ENCODE measurements at regions not wholly inside any gene's neighbourhood (a gene's known extent, or its start where the extent isn't known, plus 50 kb on each side); places are given as distances from the start of the nearest gene placed in this dataset.

- H3K36me3 Mint-ChIP-seq (ENCODE audit: low read depth), result peaks cover 2% of the 10 kb centered on the region
- peaks cover 5% of the 10 kb centered on the region for H3K9me3 Mint-ChIP-seq
- no peaks in the 10 kb centered on the region for H3K4me1 Mint-ChIP-seq
- H3K4me3 Mint-ChIP-seq, result no peak overlapping the region
- no peaks in the 10 kb centered on the region for H3K27me3 Mint-ChIP-seq (ENCODE audit: low read depth)
- TF ChIP-seq CTCF (conservative IDR thresholded peaks at IDR 0.05), result no peak
- no peak for DNase-seq (ENCODE audit: low read depth, low spot score)
- no peak overlapping the region for H3K27ac Mint-ChIP-seq (ENCODE audit: unreplicated experiment)
Measured at GRCh38 chr4:28469886-28470285, 1609.2 kb downstream of the STIM2 start.

- H3K4me3 Mint-ChIP-seq, result no peak overlapping the region
- peaks cover 10% of the 10 kb centered on the region for H3K9me3 Mint-ChIP-seq
- H3K27ac Mint-ChIP-seq (ENCODE audit: unreplicated experiment), result no peak overlapping the region
- H3K27me3 Mint-ChIP-seq (ENCODE audit: low read depth), result no peaks in the 10 kb centered on the region
- peaks cover 5% of the 10 kb centered on the region for H3K36me3 Mint-ChIP-seq (ENCODE audit: low read depth)
- peaks cover 34% of the 10 kb centered on the region for H3K4me1 Mint-ChIP-seq
- TF ChIP-seq CTCF (conservative IDR thresholded peaks at IDR 0.05), result no peak
- no peak for DNase-seq (ENCODE audit: low read depth, low spot score)
Measured at GRCh38 chr4:28475381-28475780, 1614.7 kb downstream of the STIM2 start.

- no peak overlapping the region for H3K4me3 Mint-ChIP-seq
- H3K27me3 Mint-ChIP-seq (ENCODE audit: low read depth), result no peaks in the 10 kb centered on the region
- H3K27ac Mint-ChIP-seq (ENCODE audit: unreplicated experiment), result peak overlapping the region; percentile 35
- H3K9me3 Mint-ChIP-seq, result peaks cover 13% of the 10 kb centered on the region
- peaks cover 55% of the 10 kb centered on the region for H3K4me1 Mint-ChIP-seq
- peaks cover 3% of the 10 kb centered on the region for H3K36me3 Mint-ChIP-seq (ENCODE audit: low read depth)
- no peak for DNase-seq (ENCODE audit: low read depth, low spot score)
- no peak for TF ChIP-seq CTCF (conservative IDR thresholded peaks at IDR 0.05)
Measured at GRCh38 chr4:28479666-28480065, 1619.0 kb downstream of the STIM2 start.

GRCh38 chr4:28481565-28481964 is 1620.9 kb downstream of the STIM2 start:
- no peak overlapping the region for H3K4me3 Mint-ChIP-seq
- peaks cover 3% of the 10 kb centered on the region for H3K36me3 Mint-ChIP-seq (ENCODE audit: low read depth)
- H3K9me3 Mint-ChIP-seq, result peaks cover 13% of the 10 kb centered on the region
- DNase-seq (ENCODE audit: low read depth, low spot score), result no peak
- H3K27me3 Mint-ChIP-seq (ENCODE audit: low read depth), result no peaks in the 10 kb centered on the region
- H3K4me1 Mint-ChIP-seq, result peaks cover 50% of the 10 kb centered on the region
- no peak for TF ChIP-seq CTCF (conservative IDR thresholded peaks at IDR 0.05)
- H3K27ac Mint-ChIP-seq (ENCODE audit: unreplicated experiment), result no peak overlapping the region

GRCh38 chr4:28482580-28483270 is 1622.1 kb downstream of the STIM2 start:
- peaks cover 47% of the 10 kb centered on the region for H3K4me1 Mint-ChIP-seq
- H3K27ac Mint-ChIP-seq (ENCODE audit: unreplicated experiment), result no peak overlapping the region
- H3K36me3 Mint-ChIP-seq (ENCODE audit: low read depth), result peaks cover 5% of the 10 kb centered on the region
- DNase-seq (ENCODE audit: low read depth, low spot score), result no peak
- H3K9me3 Mint-ChIP-seq, result peaks cover 13% of the 10 kb centered on the region
- H3K4me3 Mint-ChIP-seq, result no peak overlapping the region
- no peak for TF ChIP-seq CTCF (conservative IDR thresholded peaks at IDR 0.05)
- no peaks in the 10 kb centered on the region for H3K27me3 Mint-ChIP-seq (ENCODE audit: low read depth)

All from neural crest cell (in vitro differentiated cells).